ENCODE measurements at regions not wholly inside any gene's neighbourhood (a gene's known extent, or its start where the extent isn't known, plus 50 kb on each side); places are given as distances from the start of the nearest gene placed in this dataset.

DNA sequence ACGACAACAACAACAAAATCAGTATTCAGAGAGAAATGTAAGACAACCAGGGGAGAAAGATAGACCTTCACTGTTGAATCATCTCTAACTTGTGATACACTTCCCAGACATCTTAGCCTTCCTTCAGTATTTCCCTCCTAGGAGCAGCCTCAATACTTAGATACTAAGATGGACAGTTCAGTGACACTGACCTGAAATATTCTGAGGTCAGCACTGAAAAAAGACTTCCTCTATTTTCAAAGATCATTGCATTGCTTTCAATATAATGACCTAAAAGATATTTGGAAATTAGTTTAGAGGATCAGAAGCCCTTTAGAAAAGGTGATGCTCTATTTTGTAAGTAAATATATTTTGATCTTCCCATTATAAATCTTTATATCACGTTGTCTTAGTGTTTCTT, 101.0 kb downstream of the MRPL39 start:
- DNase-seq (no peak), ATAC-seq (no peak)
- H3K4me1 ChIP-seq: no peaks in the 10 kb centered on the region
- no peaks in the 10 kb centered on the region for H3K27me3 ChIP-seq
- TF ChIP-seq CTCF (IDR thresholded peaks at IDR 0.05): no peak
- H3K36me3 ChIP-seq: no peaks in the 10 kb centered on the region
- no peak overlapping the region for H3K27ac ChIP-seq
- H3K9me3 ChIP-seq: no peaks in the 10 kb centered on the region
- intact Hi-C loops (cut with DNase I): no loop called here
- H3K4me3 ChIP-seq: no peak overlapping the region

DNA sequence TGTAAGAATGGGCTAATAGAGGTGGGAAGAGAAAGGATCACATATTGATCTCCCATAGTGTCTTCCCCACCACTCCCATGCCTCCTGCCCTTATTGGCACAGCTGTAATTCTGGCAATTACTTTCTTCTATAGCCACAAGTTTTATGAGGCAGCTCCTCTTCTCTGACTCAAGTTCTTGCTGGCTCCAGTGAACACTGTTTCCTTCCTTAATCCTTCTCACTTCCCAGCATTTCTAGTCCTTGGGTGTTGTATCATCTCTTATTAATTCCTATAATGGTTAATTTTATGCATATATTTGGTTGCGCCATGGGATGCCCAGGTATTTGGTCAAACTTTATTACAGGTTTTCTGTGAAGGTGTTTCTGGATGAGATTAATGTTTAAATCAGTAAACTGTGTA, 103.3 kb downstream of the MRPL39 start:
- no peak for TF ChIP-seq CTCF (IDR thresholded peaks at IDR 0.05)
- ATAC-seq (no peak), DNase-seq (no peak)
- Histone ChIP-seq H3K27ac (no peak overlapping the region), H3K4me3 (no peak overlapping the region), H3K36me3 (no peaks in the 10 kb centered on the region), H3K9me3 (no peaks in the 10 kb centered on the region), H3K4me1 (no peaks in the 10 kb centered on the region), H3K27me3 (no peaks in the 10 kb centered on the region)
- intact Hi-C loops (cut with DNase I): no loop called here

- H3K27me3 ChIP-seq: no peaks in the 10 kb centered on the region
- ATAC-seq (peak; percentile 83), DNase-seq (no peak)
- intact Hi-C loops (cut with DNase I): no loop called here
- no peaks in the 10 kb centered on the region for H3K9me3 ChIP-seq
- no peaks in the 10 kb centered on the region for H3K4me1 ChIP-seq
- no peak for TF ChIP-seq CTCF (IDR thresholded peaks at IDR 0.05)
- H3K36me3 ChIP-seq: no peaks in the 10 kb centered on the region
- H3K27ac ChIP-seq: no peak overlapping the region
- no peak overlapping the region for H3K4me3 ChIP-seq
Measured at GRCh38 chr21:25501996-25502665, 105.2 kb downstream of the MRPL39 start.

- no peak for TF ChIP-seq CTCF (IDR thresholded peaks at IDR 0.05)
- H3K36me3 ChIP-seq: no peaks in the 10 kb centered on the region
- H3K27me3 ChIP-seq: no peaks in the 10 kb centered on the region
- ATAC-seq (no peak), DNase-seq (no peak)
- no peaks in the 10 kb centered on the region for H3K9me3 ChIP-seq
- no peaks in the 10 kb centered on the region for H3K4me1 ChIP-seq
- H3K27ac ChIP-seq: no peak overlapping the region
- no peak overlapping the region for H3K4me3 ChIP-seq
- intact Hi-C loops (cut with DNase I): no loop called here
Measured at GRCh38 chr21:25501462-25501861, 105.8 kb downstream of the MRPL39 start.

- H3K27ac ChIP-seq: no peak overlapping the region
- H3K4me3 ChIP-seq: no peak overlapping the region
- intact Hi-C loops (cut with DNase I): no loop called here
- DNase-seq: no peak
- no peak for ATAC-seq
- no peaks in the 10 kb centered on the region for H3K4me1 ChIP-seq
- no peaks in the 10 kb centered on the region for H3K9me3 ChIP-seq
- no peaks in the 10 kb centered on the region for H3K27me3 ChIP-seq
- H3K36me3 ChIP-seq: no peaks in the 10 kb centered on the region
- no peak for TF ChIP-seq CTCF (IDR thresholded peaks at IDR 0.05)
Measured at GRCh38 chr21:25500598-25500997, 106.7 kb downstream of the MRPL39 start.
